ENCODE measurements at regions not wholly inside any gene's neighbourhood (a gene's known extent, or its start where the extent isn't known, plus 50 kb on each side); places are given as distances from the start of the nearest gene placed in this dataset.

- TF ChIP-seq SP1 (CRISPR knock-in tag; IDR thresholded peaks at IDR 0.05) (no peak), ETV5 (CRISPR knock-in tag; IDR thresholded peaks at IDR 0.05; ENCODE audit: low read depth) (no peak), PYGO2 (tag; IDR thresholded peaks at IDR 0.05) (no peak), ZBTB8A (IDR thresholded peaks at IDR 0.05; ENCODE audit: partially characterized antibody) (no peak), CTCF (IDR thresholded peaks at IDR 0.05 in 2 of 3, conservative IDR thresholded peaks at IDR 0.05 in 1 of 3; ENCODE audit: insufficient read depth in 2 of 3, low read depth in 1 of 3, low read length in 3 of 3) (no peak), ILF3 (IDR thresholded peaks at IDR 0.05; ENCODE audit: borderline replicate concordance) (no peak), ZNF134 (CRISPR knock-in tag; conservative IDR thresholded peaks at IDR 0.05) (no peak), PHF8 (IDR thresholded peaks at IDR 0.05; ENCODE audit: borderline replicate concordance, low read length) (no peak), CREB1 (IDR thresholded peaks at IDR 0.05) (no peak), CREB1 (CRISPR knock-in tag; IDR thresholded peaks at IDR 0.05) (no peak), POLR3A (IDR thresholded peaks at IDR 0.05; ENCODE audit: borderline replicate concordance, extremely low read depth, insufficient read depth, insufficient read length) (no peak), ZBTB2 (IDR thresholded peaks at IDR 0.05) (no peak), RBM17 (IDR thresholded peaks at IDR 0.05; ENCODE audit: borderline replicate concordance, low read depth, low read length) (no peak)
Observed at GRCh38 chr20:22939181-22939580, 95.9 kb upstream of the SSTR4 start.

Measured in K562 (cell line).